OCI-LY1 (cell line): ENCODE measurements at regions not wholly inside any gene's neighbourhood (a gene's known extent, or its start where the extent isn't known, plus 50 kb on each side); places are given as distances from the start of the nearest gene placed in this dataset.

Experiments used
- H2AFZ ChIP-seq: fragments of 200-600 bp; sonication (generic), shearing (Covaris generic); 2 replicates; pipeline ENCODE4 v1.6.0; 2014; ENCODE audit warnings: antibody characterized with exemption, mild to moderate bottlenecking, low read length
- H3F3A ChIP-seq: fragments of 200-600 bp; sonication (generic), shearing (Covaris generic); 2 replicates; pipeline ENCODE4 v1.6.0; 2014; ENCODE audit warnings: mild to moderate bottlenecking, antibody characterized with exemption, low read length, moderate library complexity; ENCODE audit not compliant: insufficient read depth
- H3K27ac ChIP-seq: fragments of 200-600 bp; sonication (generic); 2 replicates; pipeline ENCODE4 v1.5.1; 2014; ENCODE audit warnings: low read length, mixed run types, mild to moderate bottlenecking, low read depth; ENCODE audit not compliant: poor library complexity, severe bottlenecking
- H3K27me3 ChIP-seq: fragments of 200-600 bp; sonication (generic); 2 replicates; pipeline ENCODE4 v1.6.0; 2014; ENCODE audit warnings: antibody characterized with exemption, mild to moderate bottlenecking, low read length, moderate library complexity; ENCODE audit not compliant: insufficient read depth
- H3K36me3 ChIP-seq: fragments of 200-600 bp; sonication (generic); 2 replicates; pipeline ENCODE4 v1.6.1; 2014; ENCODE audit warnings: mild to moderate bottlenecking, antibody characterized with exemption, low read length, moderate library complexity, mixed read lengths; ENCODE audit not compliant: insufficient read depth
- H3K4me1 ChIP-seq: fragments of 200-600 bp; sonication (generic); 2 replicates; pipeline ENCODE4 v1.5.1; 2014; ENCODE audit warnings: mild to moderate bottlenecking, low read length, moderate library complexity; ENCODE audit not compliant: insufficient read depth, severe bottlenecking
- H3K4me2 ChIP-seq: fragments of 200-600 bp; sonication (generic), shearing (Covaris generic); 2 replicates; pipeline ENCODE4 v1.6.1; 2014; ENCODE audit warnings: low read length
- H3K4me3 ChIP-seq: fragments of 200-600 bp; sonication (generic); 2 replicates; pipeline ENCODE4 v1.5.1; 2014; ENCODE audit warnings: low read length, low read depth, mild to moderate bottlenecking, mixed read lengths; ENCODE audit not compliant: poor library complexity, severe bottlenecking
- H3K79me2 ChIP-seq: fragments of 200-600 bp; shearing (Covaris generic); 2 replicates; pipeline ENCODE4 v1.6.1; 2016; ENCODE audit warnings: mixed run types, low read length, mixed read lengths; ENCODE audit not compliant: insufficient read depth
- H3K9ac ChIP-seq: fragments of 200-600 bp; sonication (generic), shearing (Covaris generic); 2 replicates; pipeline ENCODE4 v1.6.1; 2014; ENCODE audit warnings: mild to moderate bottlenecking, low read length, mixed read lengths
- H3K9me2 ChIP-seq: fragments of 200-600 bp; sonication (generic), shearing (Covaris generic); 2 replicates; pipeline ENCODE4 v1.6.1; 2014; ENCODE audit warnings: low read depth, mild to moderate bottlenecking, low read length, mixed read lengths
- H3K9me3 ChIP-seq: fragments of 200-600 bp; shearing (Covaris generic); 2 replicates; pipeline ENCODE4 v1.6.1; 2014; ENCODE audit warnings: low read length, mixed read lengths
- H4K20me1 ChIP-seq: fragments of 200-600 bp; sonication (generic), shearing (Covaris generic); 2 replicates; pipeline ENCODE4 v1.6.0; 2016; ENCODE audit warnings: mild to moderate bottlenecking, low read length; ENCODE audit not compliant: insufficient read depth
- CTCF ChIP-seq: fragments of 200-600 bp; sonication (generic), shearing (Covaris generic); IDR thresholded peaks from 2 replicates; pipeline ENCODE4 v1.5.1; 2017; ENCODE audit warnings: mild to moderate bottlenecking, antibody characterized with exemption, low read length, moderate library complexity, mixed read lengths
- EZH2 ChIP-seq: fragments of 200-600 bp; sonication (generic), shearing (Covaris generic); IDR thresholded peaks from 2 replicates; pipeline ENCODE4 v1.8.0; 2017; ENCODE audit warnings: borderline replicate concordance, mixed run types, mild to moderate bottlenecking, antibody characterized with exemption, low read length, moderate library complexity, mixed read lengths

- Histone ChIP-seq H3K4me2 (no peak overlapping the region), H3K27ac (no peak overlapping the region), H2AFZ (no peak overlapping the region), H3K4me1 (no peaks in the 10 kb centered on the region), H3K9me3 (no peaks in the 10 kb centered on the region), H3K9me2 (no peaks in the 10 kb centered on the region), H3K79me2 (no peaks in the 10 kb centered on the region), H3F3A (no peaks in the 10 kb centered on the region), H3K27me3 (no peaks in the 10 kb centered on the region), H3K4me3 (no peak overlapping the region), H4K20me1 (no peaks in the 10 kb centered on the region), H3K9ac (no peak overlapping the region), H3K36me3 (no peaks in the 10 kb centered on the region)
- TF ChIP-seq CTCF (no peak), EZH2 (no peak)
Observed at GRCh38 chr2:129587426-129588064, 391.9 kb upstream of the RAB6C start.

- Histone ChIP-seq H3F3A (no peaks in the 10 kb centered on the region), H3K36me3 (no peaks in the 10 kb centered on the region), H3K27me3 (no peaks in the 10 kb centered on the region), H2AFZ (no peak overlapping the region), H3K9ac (no peak overlapping the region), H3K4me1 (no peaks in the 10 kb centered on the region), H3K27ac (no peak overlapping the region), H4K20me1 (no peaks in the 10 kb centered on the region), H3K4me3 (no peak overlapping the region), H3K79me2 (no peaks in the 10 kb centered on the region), H3K9me3 (no peaks in the 10 kb centered on the region), H3K4me2 (no peak overlapping the region), H3K9me2 (no peaks in the 10 kb centered on the region)
- no peak for TF ChIP-seq CTCF
- TF ChIP-seq EZH2, result no peak
Observed at GRCh38 chr2:129604560-129604959, 374.9 kb upstream of the RAB6C start.

GRCh38 chr2:129605646-129606045 lies 373.8 kb upstream of the RAB6C start:
- H3K9me2 ChIP-seq, result no peaks in the 10 kb centered on the region

More at GRCh38 chr2:129605646-129606045, 373.8 kb upstream of the RAB6C start:
- H3K79me2 ChIP-seq, result no peaks in the 10 kb centered on the region
- H2AFZ ChIP-seq, result no peak overlapping the region
- H3K27ac ChIP-seq, result no peak overlapping the region
- H3K27me3 ChIP-seq, result no peaks in the 10 kb centered on the region
- no peak overlapping the region for H3K4me2 ChIP-seq
- H3K9ac ChIP-seq, result no peak overlapping the region
- H3K36me3 ChIP-seq, result no peaks in the 10 kb centered on the region
- TF ChIP-seq EZH2 (no peak), CTCF (no peak)
- H3F3A ChIP-seq, result no peaks in the 10 kb centered on the region
- H3K4me3 ChIP-seq, result no peak overlapping the region
- no peaks in the 10 kb centered on the region for H3K9me3 ChIP-seq
- H3K4me1 ChIP-seq, result no peaks in the 10 kb centered on the region
- no peaks in the 10 kb centered on the region for H4K20me1 ChIP-seq
